ENCODE measurements at regions not wholly inside any gene's neighbourhood (a gene's known extent, or its start where the extent isn't known, plus 50 kb on each side); places are given as distances from the start of the nearest gene placed in this dataset.

DNA sequence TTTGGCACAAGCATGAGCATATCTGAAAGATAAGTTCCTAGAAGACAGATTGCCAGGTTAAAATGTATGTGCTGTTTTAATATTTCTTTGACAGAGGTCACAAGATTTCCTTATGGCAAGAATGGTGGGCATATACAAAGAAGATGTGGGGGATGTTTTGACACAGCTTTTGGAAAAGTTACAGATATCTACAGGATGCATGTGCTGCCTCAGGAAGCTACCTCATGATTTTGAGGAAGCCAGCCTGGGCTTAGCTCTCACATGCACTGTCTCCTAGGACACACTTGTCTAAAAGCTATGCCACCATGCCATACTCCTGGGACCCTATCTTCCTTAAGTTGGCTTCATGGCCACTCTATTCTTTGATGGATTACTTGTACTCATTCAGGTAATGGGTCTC, 99.9 kb downstream of the C1orf94 start:
- H3K9me3 ChIP-seq (ENCODE audit: low read length) = no peaks in the 10 kb centered on the region
- H2AFZ ChIP-seq (ENCODE audit: low read length) = no peak overlapping the region
- H3K9me2 ChIP-seq (replicated peaks; ENCODE audit: low read length) = no peaks in the 10 kb centered on the region
- intact Hi-C loops (cut with micrococcal nuclease) = no loop called here
- H3K27ac ChIP-seq (ENCODE audit: low read length) = no peak overlapping the region
- H3K36me3 ChIP-seq (ENCODE audit: low read depth, low read length) = no peaks in the 10 kb centered on the region
- ChIA-PET POLR2A (ENCODE audit: unreplicated experiment) (no interaction called here), CTCF (no interaction called here)
- no peak overlapping the region for H3K9ac ChIP-seq (ENCODE audit: low read length)
- TF ChIP-seq EZH2 (IDR thresholded peaks at IDR 0.05; ENCODE audit: low read length, unreplicated experiment) (no peak), EZH2phosphoT487 (IDR thresholded peaks at IDR 0.05; ENCODE audit: borderline replicate concordance, low read length) (no peak)
- TF ChIP-seq, protein P1, sequence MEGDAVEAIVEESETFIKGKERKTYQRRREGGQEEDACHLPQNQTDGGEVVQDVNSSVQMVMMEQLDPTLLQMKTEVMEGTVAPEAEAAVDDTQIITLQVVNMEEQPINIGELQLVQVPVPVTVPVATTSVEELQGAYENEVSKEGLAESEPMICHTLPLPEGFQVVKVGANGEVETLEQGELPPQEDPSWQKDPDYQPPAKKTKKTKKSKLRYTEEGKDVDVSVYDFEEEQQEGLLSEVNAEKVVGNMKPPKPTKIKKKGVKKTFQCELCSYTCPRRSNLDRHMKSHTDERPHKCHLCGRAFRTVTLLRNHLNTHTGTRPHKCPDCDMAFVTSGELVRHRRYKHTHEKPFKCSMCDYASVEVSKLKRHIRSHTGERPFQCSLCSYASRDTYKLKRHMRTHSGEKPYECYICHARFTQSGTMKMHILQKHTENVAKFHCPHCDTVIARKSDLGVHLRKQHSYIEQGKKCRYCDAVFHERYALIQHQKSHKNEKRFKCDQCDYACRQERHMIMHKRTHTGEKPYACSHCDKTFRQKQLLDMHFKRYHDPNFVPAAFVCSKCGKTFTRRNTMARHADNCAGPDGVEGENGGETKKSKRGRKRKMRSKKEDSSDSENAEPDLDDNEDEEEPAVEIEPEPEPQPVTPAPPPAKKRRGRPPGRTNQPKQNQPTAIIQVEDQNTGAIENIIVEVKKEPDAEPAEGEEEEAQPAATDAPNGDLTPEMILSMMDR (conservative IDR thresholded peaks at IDR 0.05; ENCODE audit: low read depth, low read length) = no peak
- no peak overlapping the region for H3K4me2 ChIP-seq (ENCODE audit: low read length)
- no peak for DNase-seq
- H3K4me1 ChIP-seq (ENCODE audit: insufficient read depth, low read length) = no peaks in the 10 kb centered on the region
- no peaks in the 10 kb centered on the region for H3K79me2 ChIP-seq (ENCODE audit: low read length)
- BruUV-seq (replicated peaks) = no TSS peak
- H3K27me3 ChIP-seq (ENCODE audit: low read length) = no peaks in the 10 kb centered on the region
- no peak overlapping the region for H3K4me3 ChIP-seq (ENCODE audit: low read length)
- no peak for ATAC-seq
- H4K20me1 ChIP-seq (ENCODE audit: low read length) = no peaks in the 10 kb centered on the region
- no peaks in the 10 kb centered on the region for H3F3A ChIP-seq (ENCODE audit: low read length, unreplicated experiment)

DNA sequence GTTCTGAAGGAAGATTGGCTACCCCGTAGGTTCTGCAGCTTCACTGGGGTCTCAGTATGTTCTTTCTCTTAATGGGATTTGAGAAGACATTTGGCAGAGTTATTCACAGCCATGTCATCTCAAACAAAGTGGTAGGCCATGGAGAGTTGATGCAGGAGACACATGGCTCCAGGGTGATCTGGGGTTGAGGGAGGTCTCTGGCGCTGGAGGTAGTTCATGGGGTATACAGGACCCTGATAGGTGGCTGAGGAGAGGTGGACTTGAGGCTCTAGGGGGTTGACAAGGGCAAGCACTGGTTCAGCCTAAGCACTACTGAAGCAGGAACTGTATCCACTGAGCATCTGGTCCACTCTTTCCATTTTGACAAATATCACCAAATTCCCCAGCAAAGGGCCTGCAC, 100.4 kb downstream of the C1orf94 start:
- Histone ChIP-seq H3K36me3 (ENCODE audit: low read depth, low read length) (no peaks in the 10 kb centered on the region), H3K27me3 (ENCODE audit: low read length) (no peaks in the 10 kb centered on the region), H3K27ac (ENCODE audit: low read length) (no peak overlapping the region), H3K9me3 (ENCODE audit: low read length) (no peaks in the 10 kb centered on the region), H2AFZ (ENCODE audit: low read length) (no peak overlapping the region), H4K20me1 (ENCODE audit: low read length) (no peaks in the 10 kb centered on the region), H3K79me2 (ENCODE audit: low read length) (no peaks in the 10 kb centered on the region), H3K4me2 (ENCODE audit: low read length) (no peak overlapping the region), H3K4me3 (ENCODE audit: low read length) (no peak overlapping the region), H3K4me1 (ENCODE audit: insufficient read depth, low read length) (no peaks in the 10 kb centered on the region), H3F3A (ENCODE audit: low read length, unreplicated experiment) (no peaks in the 10 kb centered on the region), H3K9me2 (replicated peaks; ENCODE audit: low read length) (no peaks in the 10 kb centered on the region), H3K9ac (ENCODE audit: low read length) (no peak overlapping the region)
- POLR2A ChIA-PET (ENCODE audit: unreplicated experiment) = no interaction called here
- TF ChIP-seq, protein P1 (conservative IDR thresholded peaks at IDR 0.05; ENCODE audit: low read depth, low read length) = no peak
- no peak for TF ChIP-seq EZH2 (IDR thresholded peaks at IDR 0.05; ENCODE audit: low read length, unreplicated experiment)
- no peak for TF ChIP-seq EZH2phosphoT487 (IDR thresholded peaks at IDR 0.05; ENCODE audit: borderline replicate concordance, low read length)
- ATAC-seq (no peak), DNase-seq (no peak)
- CTCF ChIA-PET = no interaction called here
- intact Hi-C loops (cut with micrococcal nuclease) = no loop called here
- no TSS peak for BruUV-seq (replicated peaks)

DNA sequence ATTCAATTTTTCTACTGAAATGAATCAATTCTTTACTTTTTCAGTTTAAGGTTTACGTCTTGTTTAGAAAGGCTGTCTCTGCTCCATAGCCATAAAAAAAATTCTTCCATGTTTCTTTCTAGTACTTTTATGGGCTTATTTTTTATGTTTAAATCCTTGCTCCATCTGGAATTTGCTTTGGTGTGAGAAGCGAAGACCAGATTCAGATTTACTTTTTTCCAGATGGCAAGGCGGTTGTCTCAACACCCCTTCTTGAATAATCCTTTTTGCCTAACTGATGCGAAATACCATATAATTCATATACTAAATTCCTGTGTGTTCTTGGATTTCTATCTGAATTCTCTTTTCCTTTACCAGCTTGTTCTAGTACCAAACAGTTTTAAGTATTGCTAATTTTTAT, 101.5 kb downstream of the C1orf94 start:
- no peak for TF ChIP-seq EZH2 (IDR thresholded peaks at IDR 0.05; ENCODE audit: low read length, unreplicated experiment)
- TF ChIP-seq EZH2phosphoT487 (IDR thresholded peaks at IDR 0.05; ENCODE audit: borderline replicate concordance, low read length) = no peak
- TF ChIP-seq, protein P1 (conservative IDR thresholded peaks at IDR 0.05; ENCODE audit: low read depth, low read length) = no peak
- ChIA-PET CTCF (no interaction called here), POLR2A (ENCODE audit: unreplicated experiment) (no interaction called here)
- no peaks in the 10 kb centered on the region for H3F3A ChIP-seq (ENCODE audit: low read length, unreplicated experiment)
- ATAC-seq (no peak), DNase-seq (no peak)
- H3K36me3 ChIP-seq (ENCODE audit: low read depth, low read length) = no peaks in the 10 kb centered on the region
- no peaks in the 10 kb centered on the region for H3K27me3 ChIP-seq (ENCODE audit: low read length)
- no peak overlapping the region for H3K4me3 ChIP-seq (ENCODE audit: low read length)
- no peaks in the 10 kb centered on the region for H3K4me1 ChIP-seq (ENCODE audit: insufficient read depth, low read length)
- no peak overlapping the region for H2AFZ ChIP-seq (ENCODE audit: low read length)
- H3K79me2 ChIP-seq (ENCODE audit: low read length) = no peaks in the 10 kb centered on the region
- no peaks in the 10 kb centered on the region for H3K9me3 ChIP-seq (ENCODE audit: low read length)
- no peak overlapping the region for H3K27ac ChIP-seq (ENCODE audit: low read length)
- no peak overlapping the region for H3K9ac ChIP-seq (ENCODE audit: low read length)
- H4K20me1 ChIP-seq (ENCODE audit: low read length) = no peaks in the 10 kb centered on the region
- no peak overlapping the region for H3K4me2 ChIP-seq (ENCODE audit: low read length)
- no TSS peak for BruUV-seq (replicated peaks)
- intact Hi-C loops (cut with micrococcal nuclease) = no loop called here
- H3K9me2 ChIP-seq (replicated peaks; ENCODE audit: low read length) = no peaks in the 10 kb centered on the region
